NCI-H1105 (cell line): ENCODE measurements at regions not wholly inside any gene's neighbourhood (a gene's known extent, or its start where the extent isn't known, plus 50 kb on each side); places are given as distances from the start of the nearest gene placed in this dataset.
A peak's percentile ranks its signal among the peaks of the same experiment; 100 is the strongest.
"Not testable (repeated sequence)": the region's sequence is repeated elsewhere in the genome, so short reads cannot be mapped to it uniquely, and the experiment has no call there.

ENCODE experiments used
- DNase-seq: peaks from one replicate; lab custom pipeline; 2025; lab: John Stamatoyannopoulos, UW

DNA sequence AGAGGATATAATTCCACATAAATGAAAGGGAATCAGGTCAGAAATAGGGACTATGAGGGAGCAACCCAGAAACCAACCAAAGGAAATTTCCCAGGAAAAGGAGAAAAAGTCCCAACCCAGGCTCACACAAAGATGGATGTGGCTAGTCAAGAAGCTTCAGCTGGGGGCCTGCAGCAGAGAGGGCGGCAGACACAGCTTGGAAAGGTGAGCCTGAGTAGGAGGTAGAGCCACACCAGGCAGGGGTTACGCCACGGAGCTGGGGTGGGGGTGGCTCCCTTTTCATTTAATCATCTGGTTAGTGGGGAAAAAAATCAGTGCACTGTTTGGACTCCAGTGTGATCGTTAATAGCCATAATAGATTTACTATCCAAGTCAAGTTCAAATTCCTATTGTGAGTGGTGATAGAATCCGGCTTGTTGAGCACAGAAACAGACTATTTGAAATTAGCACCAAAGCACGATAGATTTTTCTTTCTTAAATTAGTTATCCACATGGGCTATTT, 220.6 kb downstream of the TPBG start:
- no peak for DNase-seq

DNA sequence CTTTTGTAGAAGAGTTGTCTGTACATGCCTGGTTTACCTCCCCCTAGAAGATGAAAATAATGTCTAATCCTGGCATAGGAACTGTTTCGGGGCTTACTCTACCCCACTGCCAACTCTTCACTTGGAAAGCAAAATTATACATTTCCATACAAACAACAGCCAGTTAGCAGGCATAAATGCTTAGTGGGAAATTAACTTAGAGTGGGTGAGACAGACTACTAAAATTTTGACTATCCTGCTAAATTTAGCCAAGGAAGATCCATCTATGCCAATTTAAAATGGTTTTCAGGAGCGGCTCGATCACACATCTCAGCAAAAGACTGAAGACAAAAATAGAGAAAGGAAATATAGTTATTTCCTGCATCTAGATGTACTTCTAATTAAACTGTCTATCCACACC, 221.2 kb downstream of the TPBG start:
- DNase-seq, result no peak

DNA sequence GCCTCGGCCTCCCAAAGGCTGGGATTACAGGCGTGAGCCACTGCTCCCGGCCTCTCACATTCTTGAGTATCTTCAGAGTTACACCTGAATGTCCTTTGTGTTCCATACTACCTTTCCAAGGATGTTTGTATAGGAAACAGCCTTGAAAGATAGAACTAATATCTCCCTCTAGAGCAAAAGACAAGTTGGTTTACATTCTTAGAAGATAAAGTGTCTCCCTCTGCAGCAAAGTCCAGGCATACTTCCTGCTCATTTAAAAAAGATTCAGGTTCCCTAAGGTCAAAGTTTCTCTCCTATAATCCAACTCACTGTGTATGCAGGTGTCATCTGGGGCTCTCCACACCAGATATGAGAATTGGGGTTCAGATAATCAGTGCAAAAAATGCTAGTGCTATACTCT, 224.4 kb downstream of the TPBG start:
- DNase-seq, result no peak

DNA sequence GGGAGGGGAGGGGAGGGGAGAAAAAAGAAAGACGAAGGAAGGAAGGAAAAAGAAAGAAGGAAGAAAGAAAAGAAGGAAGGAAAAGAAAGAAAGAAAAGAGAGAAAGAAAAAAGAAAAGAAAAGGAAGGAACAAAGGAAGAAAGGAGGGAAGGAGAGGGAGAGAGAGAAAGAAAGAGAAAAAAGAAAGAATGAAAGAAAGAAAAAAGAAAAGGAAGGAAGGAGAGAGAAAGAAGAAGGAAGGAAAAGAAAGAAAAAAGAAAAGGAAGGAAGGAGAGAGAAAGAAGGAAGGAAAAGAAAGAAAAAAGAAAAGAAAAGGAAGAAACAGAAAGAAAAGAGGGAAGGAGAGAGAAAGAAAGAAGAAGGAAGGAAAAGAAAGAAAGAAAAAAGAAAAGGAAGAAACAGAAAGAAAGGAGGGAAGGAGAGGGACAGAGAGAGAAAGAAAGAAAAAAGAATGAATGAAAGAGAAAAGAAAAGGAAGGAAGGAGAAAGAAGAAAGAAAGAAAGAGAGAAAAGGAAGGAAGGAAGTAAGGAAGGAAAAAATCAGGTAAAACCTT, 225.3 kb downstream of the TPBG start:
- DNase-seq, result no peak

DNA sequence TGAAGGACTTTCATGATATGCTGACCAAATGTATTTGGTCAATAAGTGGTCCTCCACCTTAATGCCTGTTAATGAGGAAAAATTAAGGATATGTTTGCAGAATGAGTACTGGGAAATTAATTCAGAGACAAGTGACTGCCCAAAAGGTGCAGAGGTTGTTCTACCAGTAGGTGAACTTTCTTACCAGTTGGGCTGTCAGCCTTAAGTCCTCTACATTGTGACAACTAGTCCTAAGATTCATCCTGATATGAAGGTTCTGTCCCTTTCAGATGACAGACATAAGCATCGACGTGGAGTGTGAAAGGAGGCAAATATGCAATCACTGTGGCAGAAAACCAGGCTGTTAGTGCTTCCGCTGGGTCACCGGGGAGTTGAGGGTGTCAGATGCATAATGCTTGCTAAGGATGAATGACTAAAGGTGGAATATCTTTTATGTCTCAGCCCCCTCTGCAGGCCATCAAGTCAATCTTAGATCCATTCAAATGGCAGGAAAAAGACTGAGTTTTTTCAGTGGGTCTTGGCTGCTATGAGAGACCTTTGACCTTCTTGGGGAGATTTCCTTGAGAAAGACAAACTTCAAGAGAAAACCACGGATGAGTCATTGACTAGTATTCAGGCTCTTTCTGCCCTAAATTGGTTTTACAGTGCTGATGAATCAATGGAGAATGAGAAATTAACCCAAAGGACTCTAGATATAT, 226.0 kb downstream of the TPBG start:
- no peak for DNase-seq

DNA sequence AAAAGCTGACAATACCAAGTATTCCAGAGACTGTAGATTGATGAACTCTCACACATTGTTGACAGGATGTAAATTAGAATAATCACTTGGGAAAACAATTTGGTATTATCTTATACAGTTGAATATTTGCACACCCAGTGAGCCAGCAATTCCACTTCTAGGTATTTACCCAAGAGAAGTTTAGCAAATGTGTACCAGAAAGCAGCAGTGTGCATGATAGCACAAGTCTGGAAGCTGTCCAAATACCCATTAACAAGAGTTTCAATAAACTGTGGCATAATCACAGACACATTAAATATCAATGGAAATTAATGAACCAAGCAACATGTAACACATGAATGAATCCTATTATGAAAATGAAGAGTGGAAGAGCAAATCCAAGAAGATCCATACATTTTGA, 233.6 kb downstream of the TPBG start:
- peak; percentile 95 for DNase-seq

DNA sequence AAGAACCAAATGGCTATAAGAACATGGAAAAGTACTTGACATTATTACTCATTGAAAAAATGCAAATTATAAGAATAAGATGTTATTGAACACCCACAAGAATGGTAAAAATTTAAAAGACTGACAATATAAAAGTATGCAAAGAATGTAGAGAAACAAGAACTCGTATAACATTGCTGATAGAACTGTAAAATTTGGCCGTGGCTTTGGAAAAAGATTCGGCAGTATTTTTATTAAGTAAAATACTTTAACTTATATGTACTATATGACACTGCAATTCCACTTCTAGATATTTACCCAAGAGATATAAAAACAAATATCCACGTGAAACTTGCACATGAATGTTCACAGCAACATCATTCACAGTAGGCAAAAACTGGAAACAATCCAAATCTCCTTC, 239.2 kb downstream of the TPBG start:
- DNase-seq, result no peak

DNA sequence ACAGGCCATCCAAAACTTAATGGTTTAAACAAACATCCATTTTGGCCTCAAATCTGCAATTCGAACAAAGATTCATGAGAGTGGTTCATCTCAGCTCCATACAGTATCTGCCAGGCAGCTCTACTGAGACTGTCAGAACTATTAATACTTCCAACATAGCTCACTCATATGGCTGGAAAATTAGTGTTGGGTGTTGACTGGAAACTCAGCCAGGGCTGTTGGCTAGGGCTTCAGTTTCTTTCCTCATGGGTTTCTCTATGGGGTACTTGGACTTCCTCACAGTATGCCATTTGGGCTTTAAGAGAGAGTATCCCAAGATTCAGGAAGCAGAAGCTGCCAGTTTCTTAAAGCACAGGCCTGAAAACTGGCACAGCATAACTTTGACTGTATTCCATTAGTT, 240.3 kb downstream of the TPBG start:
- DNase-seq, result no peak

DNA sequence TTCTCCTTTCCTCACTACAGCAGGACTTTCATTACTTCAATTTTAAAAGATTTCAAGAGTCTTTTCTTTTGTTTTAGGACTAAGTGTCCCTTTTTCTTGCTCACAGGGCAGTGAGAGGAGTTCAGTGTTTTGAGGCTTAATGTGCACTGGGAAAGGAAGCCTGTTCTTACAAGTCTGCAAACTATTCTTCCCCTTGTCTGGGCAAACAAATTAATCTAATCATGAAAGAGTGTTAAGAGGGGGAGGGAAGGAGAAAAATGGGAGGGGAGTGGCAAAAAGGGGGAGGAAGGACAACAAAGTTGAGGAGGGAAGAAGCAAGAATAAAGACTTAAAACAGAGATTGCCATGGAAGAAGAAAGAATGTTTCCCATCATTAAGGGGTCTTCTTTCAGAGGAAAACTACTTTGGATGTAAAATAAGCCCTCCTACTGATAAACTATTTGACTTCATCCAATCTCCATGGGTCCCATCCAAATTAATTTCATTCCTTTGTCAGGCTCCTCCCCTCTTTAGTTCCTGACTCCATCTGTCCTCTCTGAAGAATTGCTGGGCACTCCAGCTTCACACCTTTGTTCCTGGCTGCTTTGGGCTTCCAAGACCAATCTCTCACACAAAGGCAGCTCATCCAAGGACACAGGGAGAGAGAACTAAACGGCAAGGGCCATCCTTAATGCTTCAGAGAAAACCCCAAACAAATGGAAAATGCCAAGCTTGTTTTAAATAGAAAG, 244.5 kb downstream of the TPBG start:
- no peak for DNase-seq

DNA sequence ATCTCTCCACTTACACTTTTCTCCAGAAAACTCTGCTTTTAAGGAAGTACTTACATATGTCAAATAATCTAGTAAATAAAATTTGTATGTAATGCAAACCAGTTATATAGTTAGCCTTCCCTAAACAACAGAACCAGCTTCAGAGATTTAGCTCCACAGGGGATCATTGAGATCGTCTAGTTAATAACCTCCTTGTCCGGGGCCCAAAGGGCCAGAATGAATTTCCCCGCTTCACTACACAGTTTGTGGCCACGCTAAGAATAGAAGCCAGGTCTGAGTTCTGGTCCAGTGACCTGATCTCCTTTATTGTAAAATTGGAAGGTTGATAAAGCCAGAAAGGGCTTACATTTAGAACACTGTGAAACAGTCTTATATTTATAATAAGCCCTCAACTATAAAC, 245.2 kb downstream of the TPBG start:
- no peak for DNase-seq

DNA sequence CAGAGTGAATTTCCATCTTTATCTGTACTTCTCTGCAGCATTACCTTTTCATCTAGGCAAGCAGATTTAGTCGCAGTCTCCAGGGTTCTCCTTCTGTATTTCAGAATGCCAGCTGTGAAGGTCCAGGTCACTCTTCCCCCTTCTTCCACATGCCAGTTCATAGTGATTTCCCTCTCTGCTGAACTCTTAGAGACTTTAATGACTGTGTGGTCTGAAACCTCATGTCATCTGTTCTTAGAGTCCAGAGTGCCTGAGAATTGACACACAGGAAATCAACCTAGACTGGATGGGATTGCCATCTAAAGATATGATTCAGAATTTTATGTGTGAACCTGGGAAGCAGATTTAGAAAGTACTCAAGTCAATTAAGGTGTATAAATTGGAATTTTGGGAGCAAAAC, 248.1 kb downstream of the TPBG start:
- DNase-seq, result no peak

DNA sequence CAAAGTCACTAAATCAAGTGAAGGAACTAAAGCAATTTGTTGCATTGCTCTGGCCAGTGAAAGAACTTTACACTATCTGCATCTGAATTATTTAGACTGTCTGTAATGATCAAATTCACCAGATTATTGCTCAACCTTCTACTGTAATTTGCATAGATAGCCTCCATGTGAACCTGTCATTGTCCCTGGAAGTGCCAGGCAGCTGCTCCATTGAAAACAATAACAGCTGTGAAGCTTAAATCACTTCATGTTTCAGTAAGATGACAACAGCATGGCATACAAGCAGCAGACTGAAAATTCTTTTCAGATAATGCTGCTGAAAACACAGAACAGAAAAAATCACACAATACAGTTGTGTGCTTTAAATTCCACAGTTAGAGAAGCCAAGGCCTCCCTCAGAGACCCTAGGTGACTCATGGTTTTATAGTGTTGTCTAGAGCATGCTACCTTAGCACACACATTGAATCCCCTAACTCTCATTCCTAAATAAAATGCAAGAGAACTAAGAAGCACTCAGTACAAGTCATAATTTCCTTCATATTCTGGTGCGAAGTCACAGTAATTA, 248.9 kb downstream of the TPBG start:
- peak; percentile 52 for DNase-seq

DNA sequence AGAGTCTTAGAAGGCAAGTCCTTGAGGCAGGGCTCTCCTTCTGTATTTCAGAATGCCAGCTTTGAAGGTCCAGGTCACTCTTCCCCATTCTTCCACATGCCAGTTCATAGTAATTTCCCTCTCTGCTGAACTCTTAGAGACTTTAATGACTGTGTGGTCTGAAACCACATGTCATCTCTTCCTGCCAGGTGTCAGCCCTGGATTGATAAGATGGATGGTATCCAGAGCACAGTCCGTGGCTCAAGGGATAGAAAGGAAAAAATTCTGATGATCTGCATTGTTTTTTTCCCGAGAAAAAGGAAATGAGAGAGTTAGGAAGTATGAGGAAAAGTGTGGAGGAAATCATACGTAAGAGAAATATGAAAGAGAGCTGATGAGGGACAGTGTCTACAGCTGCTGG, 250.9 kb downstream of the TPBG start:
- no peak for DNase-seq

DNA sequence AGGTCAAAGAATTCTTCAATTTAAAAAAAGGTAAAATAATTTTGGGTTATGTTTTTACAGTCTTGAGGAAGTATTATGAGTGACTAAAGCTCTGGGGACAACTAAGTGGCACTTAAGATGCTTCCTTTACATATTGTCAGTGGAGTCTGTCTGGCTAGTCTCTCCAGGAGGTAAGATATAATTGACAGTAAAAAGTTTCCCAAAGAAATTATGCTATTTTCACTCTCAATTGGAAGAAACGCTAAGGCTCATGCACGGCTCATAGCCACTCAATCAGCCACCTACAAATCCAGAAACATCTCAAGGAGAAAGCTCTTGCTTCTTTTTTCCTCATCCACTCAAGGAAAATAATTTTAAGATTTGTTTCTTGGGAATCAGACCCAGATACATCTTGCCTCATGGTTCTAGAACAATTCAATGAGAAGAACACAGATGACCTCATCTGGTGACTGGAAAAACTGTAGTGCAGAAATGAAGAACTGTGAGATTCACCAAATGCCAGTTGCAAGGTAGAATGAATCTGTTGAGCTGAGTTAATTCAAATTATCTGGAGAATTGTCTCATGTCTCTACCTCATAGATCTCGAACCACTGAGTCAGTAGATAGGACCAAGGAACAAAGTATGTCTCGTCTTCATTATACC, 252.9 kb downstream of the TPBG start:
- no peak for DNase-seq

DNA sequence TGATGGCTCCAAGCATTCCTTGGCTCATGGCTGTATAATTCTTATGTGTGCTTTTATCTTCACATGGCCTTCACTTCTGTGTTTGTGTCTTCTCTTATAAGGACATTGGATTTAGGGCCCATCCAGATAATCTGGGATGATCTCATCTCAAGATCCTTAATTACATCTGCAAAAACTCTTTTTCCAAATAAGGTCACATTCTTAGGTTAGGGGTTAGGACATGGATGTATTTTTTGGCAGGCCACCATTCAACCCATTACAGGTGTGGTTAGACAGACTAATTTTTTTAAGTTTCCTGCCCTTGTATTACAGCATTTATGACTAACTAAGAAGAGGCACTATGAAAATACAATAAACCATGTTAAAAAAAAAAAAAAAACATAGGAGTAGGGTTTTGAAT, 254.0 kb downstream of the TPBG start:
- DNase-seq, result no peak

DNA sequence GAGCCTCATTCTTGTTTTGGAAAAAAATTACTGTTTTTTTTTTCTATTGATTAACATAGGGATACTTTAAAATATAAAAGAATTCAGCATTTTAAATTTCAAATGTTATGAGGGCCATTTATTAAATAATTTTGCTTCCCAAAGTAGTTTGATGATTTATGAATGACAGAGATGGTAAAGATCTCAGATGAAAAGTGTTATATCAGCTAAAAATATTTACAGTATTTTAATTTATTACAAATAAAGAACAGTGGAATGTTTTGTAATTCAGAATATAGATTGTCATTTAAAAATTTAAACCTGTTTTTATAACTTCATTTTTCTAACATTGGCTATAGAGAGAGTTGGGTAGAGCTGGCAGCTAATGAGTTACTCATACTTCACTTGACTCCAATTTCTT, 256.0 kb downstream of the TPBG start:
- DNase-seq, result no peak

DNA sequence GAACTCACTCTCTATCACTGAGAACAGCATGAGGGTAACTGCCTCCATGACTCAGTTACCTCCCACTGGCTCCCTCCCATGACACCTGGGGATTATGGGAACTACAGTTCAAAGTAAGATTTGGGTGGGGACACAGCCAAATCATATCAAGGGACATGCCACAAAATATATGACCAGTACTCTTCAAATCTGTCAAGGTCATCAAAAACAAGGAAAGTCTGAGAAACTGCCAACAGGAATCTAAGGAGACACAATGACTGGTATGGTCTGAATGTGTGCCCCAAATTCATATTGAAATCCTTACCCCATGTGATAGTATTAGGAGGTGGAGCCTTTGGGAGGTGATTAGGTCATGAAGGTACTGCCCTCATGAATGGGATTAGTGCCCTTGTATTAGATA, 258.8 kb downstream of the TPBG start:
- no peak for DNase-seq

DNA sequence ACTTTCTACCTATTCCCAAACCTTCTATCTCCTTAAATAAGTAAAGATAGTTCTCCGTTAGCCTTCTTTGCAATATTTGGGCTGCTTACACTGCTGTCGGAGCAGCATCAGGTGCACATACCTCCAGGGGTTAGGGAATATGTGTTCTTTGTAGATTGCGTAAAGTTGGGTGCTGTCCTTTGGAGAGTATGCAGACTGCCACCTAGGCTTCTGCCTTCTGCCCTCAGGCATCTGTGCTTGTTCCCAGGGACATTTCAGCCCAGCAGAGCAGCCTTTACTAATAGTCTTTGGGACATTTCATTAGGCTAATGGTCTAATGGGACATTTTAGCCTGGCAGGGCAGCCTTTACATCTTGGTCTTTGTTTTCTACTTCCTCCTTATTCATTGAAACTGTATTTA, 260.6 kb downstream of the TPBG start:
- no peak for DNase-seq

DNA sequence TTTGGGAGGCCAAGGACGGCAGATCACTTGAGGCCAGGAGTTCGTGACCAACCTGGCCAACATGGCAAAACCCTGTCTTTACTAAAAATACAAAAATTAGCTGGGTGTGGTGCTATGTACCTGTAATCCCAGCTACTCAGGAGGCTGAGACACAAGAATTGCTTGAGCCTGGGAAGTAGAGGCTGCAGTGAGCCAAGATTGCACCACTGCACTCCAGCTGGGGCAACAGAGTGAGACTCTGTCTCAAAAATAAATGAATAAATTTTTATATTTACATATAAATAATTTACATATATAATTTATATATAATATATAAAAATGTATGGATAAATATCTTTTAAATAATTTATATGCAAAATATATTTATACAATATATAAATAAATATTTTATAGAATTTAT, 263.3 kb downstream of the TPBG start:
- not testable (repeated sequence) for DNase-seq

DNA sequence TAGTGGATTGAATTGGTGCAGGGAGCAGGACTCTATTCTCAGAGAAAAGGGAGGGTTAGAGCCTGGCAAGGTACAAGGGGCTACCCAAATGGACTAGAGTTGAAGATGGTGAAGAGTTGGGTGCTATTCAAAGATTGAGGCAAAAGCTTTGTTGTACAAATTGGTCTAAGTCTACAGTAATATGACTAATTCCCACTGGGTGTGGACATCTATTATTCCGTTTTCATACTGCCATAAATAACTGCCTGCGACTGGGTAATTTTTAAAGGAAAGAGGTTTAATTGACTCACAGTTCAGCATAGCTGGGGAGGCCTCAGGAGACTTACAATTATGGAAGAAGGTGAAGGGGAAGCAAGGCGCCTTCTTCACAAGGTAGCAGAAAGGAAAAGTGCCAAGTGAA, 266.3 kb downstream of the TPBG start:
- no peak for DNase-seq

DNA sequence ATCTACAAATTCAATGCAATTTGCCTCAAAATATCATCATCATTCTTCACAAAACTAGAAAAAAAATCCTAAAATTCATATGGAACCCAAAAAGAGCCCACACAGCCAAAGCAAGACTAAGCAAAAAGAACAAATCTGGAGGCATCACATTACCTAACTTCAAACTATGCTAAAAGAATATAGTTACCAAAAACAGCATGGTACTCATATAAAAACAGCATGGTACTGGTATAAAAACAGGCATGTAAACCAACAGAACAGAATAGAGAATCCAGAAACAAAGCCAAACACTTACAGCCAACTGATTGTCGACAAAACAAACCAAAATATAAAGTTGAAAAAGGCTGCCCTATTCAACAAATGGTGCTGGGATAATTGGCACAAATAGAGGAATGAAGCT, 278.1 kb downstream of the TPBG start:
- no peak for DNase-seq

DNA sequence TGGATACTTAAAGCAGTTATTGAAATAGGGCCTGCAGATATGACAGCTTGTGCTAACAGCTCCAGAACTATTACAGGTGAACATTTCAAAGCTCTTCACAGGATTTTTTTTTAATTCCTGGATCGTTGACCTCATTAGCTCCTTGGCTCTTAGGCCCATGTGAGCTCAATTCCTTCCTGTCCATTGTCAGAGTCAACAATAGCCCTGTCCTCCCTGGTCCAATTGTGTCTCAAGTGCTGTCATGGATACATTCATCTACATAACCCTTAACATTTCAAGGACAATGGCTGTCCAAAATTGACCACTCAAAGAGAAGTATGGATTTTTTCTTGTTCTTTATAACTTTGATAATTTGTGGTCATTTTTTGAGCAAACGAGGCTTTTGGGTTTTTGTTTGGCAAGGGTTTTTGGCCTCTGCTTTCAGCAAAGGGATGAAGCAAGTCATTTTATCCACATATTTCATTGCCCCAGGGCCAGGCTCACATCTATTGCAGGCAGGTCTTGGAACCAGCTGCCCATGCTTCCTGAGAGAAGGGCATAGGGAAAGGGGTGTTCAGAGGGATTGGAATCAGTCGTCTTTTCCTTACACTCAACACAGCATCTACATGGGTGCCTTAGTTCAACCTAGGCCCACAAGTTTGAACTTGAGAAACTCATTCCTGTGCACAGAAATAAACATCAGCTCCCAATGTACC, 282.1 kb downstream of the TPBG start:
- DNase-seq, result no peak
